ENCODE measurements at regions not wholly inside any gene's neighbourhood (a gene's known extent, or its start where the extent isn't known, plus 50 kb on each side); places are given as distances from the start of the nearest gene placed in this dataset.

DNA sequence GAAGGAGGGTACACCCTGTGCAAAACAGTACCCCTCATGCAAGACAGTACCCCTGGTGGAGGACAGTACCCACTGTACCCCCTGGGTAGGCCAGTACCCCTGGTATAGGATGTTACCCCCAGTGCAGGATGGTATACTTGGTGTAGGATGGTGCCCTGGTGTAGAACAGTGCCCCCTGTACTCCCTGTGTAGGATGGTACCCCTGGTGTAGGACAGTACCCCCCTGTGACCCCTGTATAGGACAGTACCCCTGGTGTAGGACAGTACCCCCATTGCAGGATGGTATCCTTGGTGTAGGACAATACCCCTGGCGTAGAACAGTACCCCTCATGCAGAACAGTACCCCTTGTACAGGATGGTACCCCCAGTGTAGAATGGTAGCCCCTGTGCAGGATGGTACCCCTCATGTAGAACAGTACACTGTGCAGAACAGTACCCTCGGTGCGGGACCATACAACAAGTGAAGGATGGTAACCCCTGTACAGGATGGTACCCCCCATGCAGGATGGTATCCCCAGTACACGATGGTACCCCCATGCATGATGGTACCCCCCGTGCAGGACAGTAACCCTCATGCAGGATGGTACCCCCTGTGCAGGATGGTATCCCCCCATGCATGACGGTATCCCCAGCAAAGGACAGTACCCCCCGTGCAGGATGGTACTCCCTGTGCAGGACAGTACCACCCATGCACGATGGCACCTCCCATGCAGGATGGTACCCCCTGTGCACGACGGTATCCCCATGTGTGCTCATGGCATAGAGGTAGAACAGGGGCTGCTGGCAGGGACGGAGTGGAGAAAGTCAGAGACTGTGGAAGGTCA is 248.0 kb downstream of the DCDC2C start:
- TF ChIP-seq, protein P1, sequence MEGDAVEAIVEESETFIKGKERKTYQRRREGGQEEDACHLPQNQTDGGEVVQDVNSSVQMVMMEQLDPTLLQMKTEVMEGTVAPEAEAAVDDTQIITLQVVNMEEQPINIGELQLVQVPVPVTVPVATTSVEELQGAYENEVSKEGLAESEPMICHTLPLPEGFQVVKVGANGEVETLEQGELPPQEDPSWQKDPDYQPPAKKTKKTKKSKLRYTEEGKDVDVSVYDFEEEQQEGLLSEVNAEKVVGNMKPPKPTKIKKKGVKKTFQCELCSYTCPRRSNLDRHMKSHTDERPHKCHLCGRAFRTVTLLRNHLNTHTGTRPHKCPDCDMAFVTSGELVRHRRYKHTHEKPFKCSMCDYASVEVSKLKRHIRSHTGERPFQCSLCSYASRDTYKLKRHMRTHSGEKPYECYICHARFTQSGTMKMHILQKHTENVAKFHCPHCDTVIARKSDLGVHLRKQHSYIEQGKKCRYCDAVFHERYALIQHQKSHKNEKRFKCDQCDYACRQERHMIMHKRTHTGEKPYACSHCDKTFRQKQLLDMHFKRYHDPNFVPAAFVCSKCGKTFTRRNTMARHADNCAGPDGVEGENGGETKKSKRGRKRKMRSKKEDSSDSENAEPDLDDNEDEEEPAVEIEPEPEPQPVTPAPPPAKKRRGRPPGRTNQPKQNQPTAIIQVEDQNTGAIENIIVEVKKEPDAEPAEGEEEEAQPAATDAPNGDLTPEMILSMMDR (IDR thresholded peaks at IDR 0.05 in 2 of 3, conservative IDR thresholded peaks at IDR 0.05 in 1 of 3; ENCODE audit: control insufficient read depth in 2 of 3, extremely low read depth in 1 of 3, insufficient read depth in 1 of 3, low read depth in 3 of 3, low read length in 3 of 3), result no peak
- TF ChIP-seq NFYB (IDR thresholded peaks at IDR 0.05; ENCODE audit: insufficient read depth, low read depth, low read length) (no peak), BCL11A (IDR thresholded peaks at IDR 0.05; ENCODE audit: low read depth, low read length) (no peak), FOXM1 (IDR thresholded peaks at IDR 0.05; ENCODE audit: low read depth, low read length) (no peak), POLR2AphosphoS5 (IDR thresholded peaks at IDR 0.05; ENCODE audit: low read length) (no peak), SMARCA5 (IDR thresholded peaks at IDR 0.05) (no peak), RFX5 (IDR thresholded peaks at IDR 0.05; ENCODE audit: low read depth, low read length) (no peak), CHD2 (IDR thresholded peaks at IDR 0.05; ENCODE audit: borderline replicate concordance, low read depth, low read length) (no peak), YY1 (IDR thresholded peaks at IDR 0.05; ENCODE audit: low read depth, low read length) (no peak), SMAD1 (IDR thresholded peaks at IDR 0.05; ENCODE audit: low read depth, partially characterized antibody) (no peak), POU2F2 (IDR thresholded peaks at IDR 0.05; ENCODE audit: borderline replicate concordance, low read depth, low read length) (no peak), E4F1 (IDR thresholded peaks at IDR 0.05; ENCODE audit: borderline replicate concordance, partially characterized antibody) (no peak)
- TF ChIP-seq, protein P2, sequence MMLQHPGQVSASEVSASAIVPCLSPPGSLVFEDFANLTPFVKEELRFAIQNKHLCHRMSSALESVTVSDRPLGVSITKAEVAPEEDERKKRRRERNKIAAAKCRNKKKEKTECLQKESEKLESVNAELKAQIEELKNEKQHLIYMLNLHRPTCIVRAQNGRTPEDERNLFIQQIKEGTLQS (IDR thresholded peaks at IDR 0.05; ENCODE audit: borderline replicate concordance, extremely low read depth, low read depth, low read length), result no peak
- TF ChIP-seq, protein P3, sequence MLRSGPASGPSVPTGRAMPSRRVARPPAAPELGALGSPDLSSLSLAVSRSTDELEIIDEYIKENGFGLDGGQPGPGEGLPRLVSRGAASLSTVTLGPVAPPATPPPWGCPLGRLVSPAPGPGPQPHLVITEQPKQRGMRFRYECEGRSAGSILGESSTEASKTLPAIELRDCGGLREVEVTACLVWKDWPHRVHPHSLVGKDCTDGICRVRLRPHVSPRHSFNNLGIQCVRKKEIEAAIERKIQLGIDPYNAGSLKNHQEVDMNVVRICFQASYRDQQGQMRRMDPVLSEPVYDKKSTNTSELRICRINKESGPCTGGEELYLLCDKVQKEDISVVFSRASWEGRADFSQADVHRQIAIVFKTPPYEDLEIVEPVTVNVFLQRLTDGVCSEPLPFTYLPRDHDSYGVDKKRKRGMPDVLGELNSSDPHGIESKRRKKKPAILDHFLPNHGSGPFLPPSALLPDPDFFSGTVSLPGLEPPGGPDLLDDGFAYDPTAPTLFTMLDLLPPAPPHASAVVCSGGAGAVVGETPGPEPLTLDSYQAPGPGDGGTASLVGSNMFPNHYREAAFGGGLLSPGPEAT (IDR thresholded peaks at IDR 0.05; ENCODE audit: low read depth), result no peak

All from GM12878 (cell line).